Fibroblast of pulmonary artery (primary cell): ENCODE measurements at regions not wholly inside any gene's neighbourhood (a gene's known extent, or its start where the extent isn't known, plus 50 kb on each side); places are given as distances from the start of the nearest gene placed in this dataset.

ENCODE experiments used
- DNase-seq: peaks from one replicate; pipeline ENCODE4 v3.0.0-alpha.2; 2010; ENCODE audit warnings: low read depth
- H3K4me3 ChIP-seq: replicated peaks from 2 replicates; pipeline ENCODE4 v1.5.1; 2011; ENCODE audit warnings: low read depth, mild to moderate bottlenecking, control low read depth, low read length, moderate library complexity
- CTCF ChIP-seq: IDR thresholded peaks from 2 replicates; pipeline ENCODE4 v1.5.1; 2011; ENCODE audit warnings: mild to moderate bottlenecking, control low read depth, low read length, inconsistent platforms; ENCODE audit errors: missing control alignments

- no peak for TF ChIP-seq CTCF
- H3K4me3 ChIP-seq: no peak overlapping the region
- DNase-seq: no peak
Measured at GRCh38 chr17:53979991-53980390, 157.3 kb downstream of the KIF2B start.

GRCh38 chr17:53996131-53996530 is 173.4 kb downstream of the KIF2B start:
- H3K4me3 ChIP-seq: no peak overlapping the region
- TF ChIP-seq CTCF: no peak
- no peak for DNase-seq

GRCh38 chr17:53996890-53997289 is 174.2 kb downstream of the KIF2B start:
- no peak for DNase-seq

GRCh38 chr17:54007855-54008254 is 185.1 kb downstream of the KIF2B start:
- no peak for TF ChIP-seq CTCF
- no peak for DNase-seq
- no peak overlapping the region for H3K4me3 ChIP-seq

More at GRCh38 chr17:53996890-53997289, 174.2 kb downstream of the KIF2B start:
- no peak for TF ChIP-seq CTCF
- H3K4me3 ChIP-seq: no peak overlapping the region

GRCh38 chr17:54009502-54009901 is 186.8 kb downstream of the KIF2B start:
- no peak overlapping the region for H3K4me3 ChIP-seq
- TF ChIP-seq CTCF: no peak
- DNase-seq: no peak

- no peak for TF ChIP-seq CTCF
- H3K4me3 ChIP-seq: no peak overlapping the region
- DNase-seq: no peak
Measured at GRCh38 chr17:54013072-54013471, 190.3 kb downstream of the KIF2B start.

GRCh38 chr17:54015734-54016133 is 193.0 kb downstream of the KIF2B start:
- DNase-seq: no peak
- TF ChIP-seq CTCF: no peak
- no peak overlapping the region for H3K4me3 ChIP-seq
